ENCODE measurements at regions not wholly inside any gene's neighbourhood (a gene's known extent, or its start where the extent isn't known, plus 50 kb on each side); places are given as distances from the start of the nearest gene placed in this dataset.
"Not testable (repeated sequence)": the region's sequence is repeated elsewhere in the genome, so short reads cannot be mapped to it uniquely, and the experiment has no call there.

DNA sequence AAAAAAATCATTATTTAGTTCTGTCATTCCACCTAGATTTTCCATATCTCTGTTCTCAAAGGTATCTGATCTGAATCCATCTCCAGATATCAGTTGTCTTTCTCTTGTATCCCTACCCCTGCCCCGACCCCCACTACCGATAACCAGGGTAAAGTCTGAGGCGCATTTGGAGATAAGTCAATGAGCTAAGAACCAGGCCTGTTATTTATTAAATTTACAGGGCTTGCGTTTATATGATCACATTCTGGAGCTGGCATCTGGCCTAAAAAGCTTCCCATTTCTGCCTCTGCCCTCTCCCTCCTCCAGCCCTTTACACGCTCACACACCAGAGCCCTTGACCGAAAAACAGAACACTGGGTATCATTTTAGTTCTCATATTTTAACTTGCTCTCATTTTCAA, 144.7 kb downstream of the ALDH8A1 start:
- H3K27me3 ChIP-seq (ENCODE audit: low read depth, low read length) = no peaks in the 10 kb centered on the region

DNA sequence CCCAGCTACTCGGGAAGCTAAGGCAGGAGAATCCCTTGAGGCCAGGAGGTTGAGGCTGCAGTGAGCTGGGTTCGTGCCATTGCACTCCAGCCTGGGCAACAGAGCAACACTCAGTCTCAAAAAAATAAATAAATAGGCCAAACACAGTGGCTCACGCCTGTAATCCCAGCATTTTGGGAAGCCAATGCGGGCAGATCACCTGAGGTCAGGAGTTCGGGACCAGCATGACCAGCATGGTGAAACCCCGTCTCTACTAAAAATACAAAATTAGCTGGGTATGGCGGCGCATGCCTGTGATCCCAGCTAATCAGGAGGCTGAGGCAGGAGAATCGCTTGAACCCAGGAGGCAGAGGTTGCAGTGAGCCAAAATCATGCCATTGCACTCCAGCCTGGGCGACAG, 145.6 kb downstream of the ALDH8A1 start:
- not testable (repeated sequence) for H3K36me3 ChIP-seq (ENCODE audit: control insufficient read depth in 1 of 2, insufficient read depth in 2 of 2, low read length in 2 of 2); H3K9me3 ChIP-seq (ENCODE audit: control insufficient read depth in 1 of 2, low read length in 2 of 2); H3K27ac ChIP-seq (ENCODE audit: low read length); H3K27me3 ChIP-seq (ENCODE audit: low read depth, low read length); H3K4me3 ChIP-seq (ENCODE audit: low read depth in 1 of 2, low read length in 2 of 2); H3K4me1 ChIP-seq (ENCODE audit: control insufficient read depth in 1 of 2, insufficient read depth in 2 of 2, low read length in 2 of 2)

More for the DNA sequence above, 144.7 kb downstream of the ALDH8A1 start:
- no peaks in the 10 kb centered on the region for H3K4me1 ChIP-seq (ENCODE audit: control insufficient read depth in 1 of 2, insufficient read depth in 2 of 2, low read length in 2 of 2)
- no peaks in the 10 kb centered on the region for H3K9me3 ChIP-seq (ENCODE audit: control insufficient read depth in 1 of 2, low read length in 2 of 2)
- no peak overlapping the region for H3K27ac ChIP-seq (ENCODE audit: low read length)
- H3K4me3 ChIP-seq (ENCODE audit: low read depth in 1 of 2, low read length in 2 of 2) = no peak overlapping the region
- no peaks in the 10 kb centered on the region for H3K36me3 ChIP-seq (ENCODE audit: control insufficient read depth in 1 of 2, insufficient read depth in 2 of 2, low read length in 2 of 2)

DNA sequence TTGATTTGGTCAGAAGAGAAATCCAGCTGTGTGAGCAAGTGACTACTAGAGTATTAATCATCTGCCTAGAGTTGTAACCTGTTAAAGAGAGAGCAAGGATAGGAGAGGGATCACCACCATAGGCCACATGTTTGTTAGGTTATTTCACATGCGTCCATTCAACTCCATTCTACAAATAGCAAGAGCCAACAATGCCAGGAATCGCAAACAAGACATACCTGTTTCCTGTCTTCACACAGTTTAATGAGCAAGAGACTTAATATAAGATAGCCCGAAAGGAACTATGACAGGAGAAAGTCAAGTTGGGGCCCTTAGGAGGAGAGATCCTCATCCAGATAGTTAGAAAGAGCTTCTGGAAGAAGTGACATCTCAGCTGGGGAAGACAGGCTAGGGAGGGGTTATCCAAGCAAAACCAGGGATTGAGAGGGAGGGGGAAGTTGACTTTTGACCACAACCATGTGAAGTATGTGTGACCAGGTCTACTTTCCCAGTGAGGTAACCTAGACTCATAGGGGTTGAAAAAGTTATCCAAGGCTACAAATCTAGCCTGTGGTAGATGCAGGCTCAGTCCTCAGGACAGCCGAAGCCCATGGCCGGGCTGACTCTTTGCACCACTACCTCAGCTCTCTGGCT, 147.4 kb downstream of the ALDH8A1 start:
- H3K27me3 ChIP-seq (ENCODE audit: low read depth, low read length) = no peaks in the 10 kb centered on the region
- no peak overlapping the region for H3K27ac ChIP-seq (ENCODE audit: low read length)
- no peak overlapping the region for H3K4me3 ChIP-seq (ENCODE audit: low read depth in 1 of 2, low read length in 2 of 2)
- H3K36me3 ChIP-seq (ENCODE audit: control insufficient read depth in 1 of 2, insufficient read depth in 2 of 2, low read length in 2 of 2) = no peaks in the 10 kb centered on the region
- peaks cover 0 to 4% of the 10 kb centered on the region in 2 donors for H3K4me1 ChIP-seq (ENCODE audit: control insufficient read depth in 1 of 2, insufficient read depth in 2 of 2, low read length in 2 of 2)
- no peaks in the 10 kb centered on the region for H3K9me3 ChIP-seq (ENCODE audit: control insufficient read depth in 1 of 2, low read length in 2 of 2)

DNA sequence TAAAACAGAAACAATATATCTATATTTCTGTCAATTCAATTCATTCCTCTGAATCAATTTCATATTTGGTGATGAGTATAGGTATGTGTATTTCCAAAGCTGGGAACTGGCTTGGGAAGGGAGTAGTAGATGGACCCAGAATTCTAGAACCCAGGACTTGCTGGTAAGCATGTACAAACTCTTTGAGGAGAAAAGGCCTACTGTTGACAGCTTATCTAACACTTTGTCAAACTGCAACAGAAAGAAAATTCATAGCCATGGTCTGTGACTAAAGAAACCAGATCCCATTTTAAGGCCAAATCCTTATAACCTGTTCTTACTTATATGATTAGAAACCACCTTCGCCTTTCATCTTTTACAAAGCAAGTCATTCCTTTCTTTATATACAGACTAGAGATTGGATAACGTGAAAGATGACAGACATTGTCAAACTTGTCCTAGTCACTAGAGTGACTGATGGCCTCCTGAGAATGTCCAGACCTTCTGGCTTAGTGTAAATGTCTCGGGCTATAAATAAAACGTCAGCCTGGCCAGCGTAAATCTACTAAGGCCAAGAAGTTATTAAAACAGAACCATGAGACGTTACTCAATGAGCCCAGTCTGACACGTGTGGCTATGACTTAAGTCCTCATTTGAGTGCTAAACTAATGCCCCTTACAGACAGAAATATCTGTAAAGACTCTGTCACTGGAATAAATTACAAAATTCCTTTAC, 152.3 kb downstream of the ALDH8A1 start:
- H3K36me3 ChIP-seq (ENCODE audit: control insufficient read depth in 1 of 2, insufficient read depth in 2 of 2, low read length in 2 of 2) = no peaks in the 10 kb centered on the region
- H3K4me3 ChIP-seq (ENCODE audit: low read depth in 1 of 2, low read length in 2 of 2) = no peak overlapping the region
- H3K4me1 ChIP-seq (ENCODE audit: control insufficient read depth in 1 of 2, insufficient read depth in 2 of 2, low read length in 2 of 2) = peaks cover 0 to 5% of the 10 kb centered on the region in 2 donors
- no peaks in the 10 kb centered on the region for H3K27me3 ChIP-seq (ENCODE audit: low read depth, low read length)
- no peak overlapping the region for H3K27ac ChIP-seq (ENCODE audit: low read length)
- peaks cover 0 to 4% of the 10 kb centered on the region in 2 donors for H3K9me3 ChIP-seq (ENCODE audit: control insufficient read depth in 1 of 2, low read length in 2 of 2)

DNA sequence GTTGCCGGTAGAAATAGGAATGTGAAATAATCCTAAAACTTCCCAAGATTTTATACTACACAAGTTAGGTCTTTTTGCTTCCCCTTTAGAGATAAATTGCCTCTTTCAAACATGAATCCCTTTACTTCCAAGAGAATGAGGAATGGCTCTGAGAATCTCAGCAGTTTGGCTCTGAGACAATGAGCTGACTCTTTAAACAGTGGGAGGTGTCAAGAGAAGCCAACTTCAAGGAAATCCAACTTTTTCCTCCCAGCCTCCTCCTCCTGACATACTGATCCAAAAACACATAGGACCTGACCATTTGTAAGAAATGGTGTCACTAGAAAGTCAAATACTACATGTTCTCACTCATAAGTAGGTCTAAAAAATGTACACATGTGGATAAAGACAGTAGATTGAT, 154.2 kb downstream of the ALDH8A1 start:
- Histone ChIP-seq H3K27ac (ENCODE audit: low read length) (no peak overlapping the region), H3K4me3 (ENCODE audit: low read depth in 1 of 2, low read length in 2 of 2) (no peak overlapping the region), H3K27me3 (ENCODE audit: low read depth, low read length) (no peaks in the 10 kb centered on the region), H3K4me1 (ENCODE audit: control insufficient read depth in 1 of 2, insufficient read depth in 2 of 2, low read length in 2 of 2) (peaks cover 0 to 5% of the 10 kb centered on the region in 2 donors), H3K9me3 (ENCODE audit: control insufficient read depth in 1 of 2, low read length in 2 of 2) (peaks cover 0 to 19% of the 10 kb centered on the region in 2 donors), H3K36me3 (ENCODE audit: control insufficient read depth in 1 of 2, insufficient read depth in 2 of 2, low read length in 2 of 2) (no peaks in the 10 kb centered on the region)

DNA sequence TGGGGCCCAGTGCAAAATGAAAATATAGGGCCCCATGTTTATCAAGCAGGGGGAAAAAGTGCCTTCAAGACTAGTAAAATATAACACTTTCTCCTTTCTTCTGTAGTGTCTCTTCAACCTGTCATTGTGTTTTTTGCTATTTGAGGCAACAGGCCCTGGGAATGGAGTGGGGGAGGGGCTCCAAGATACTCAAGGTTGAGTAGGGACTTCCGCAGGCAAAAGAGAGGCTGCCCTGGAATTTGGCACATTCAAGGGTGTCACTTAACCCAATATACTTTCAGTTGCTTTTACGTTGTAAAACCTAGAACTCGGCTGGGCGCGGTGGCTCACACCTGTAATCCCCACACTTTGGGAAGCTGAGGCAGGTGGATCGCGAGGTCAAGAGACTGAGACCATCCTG, 154.9 kb downstream of the ALDH8A1 start:
- Histone ChIP-seq H3K27me3 (ENCODE audit: low read depth, low read length) (no peaks in the 10 kb centered on the region), H3K4me1 (ENCODE audit: control insufficient read depth in 1 of 2, insufficient read depth in 2 of 2, low read length in 2 of 2) (peaks cover 0 to 5% of the 10 kb centered on the region in 2 donors), H3K9me3 (ENCODE audit: control insufficient read depth in 1 of 2, low read length in 2 of 2) (peaks cover 0 to 22% of the 10 kb centered on the region in 2 donors), H3K4me3 (ENCODE audit: low read depth in 1 of 2, low read length in 2 of 2) (no peak overlapping the region), H3K36me3 (ENCODE audit: control insufficient read depth in 1 of 2, insufficient read depth in 2 of 2, low read length in 2 of 2) (no peaks in the 10 kb centered on the region), H3K27ac (ENCODE audit: low read length) (no peak overlapping the region)

DNA sequence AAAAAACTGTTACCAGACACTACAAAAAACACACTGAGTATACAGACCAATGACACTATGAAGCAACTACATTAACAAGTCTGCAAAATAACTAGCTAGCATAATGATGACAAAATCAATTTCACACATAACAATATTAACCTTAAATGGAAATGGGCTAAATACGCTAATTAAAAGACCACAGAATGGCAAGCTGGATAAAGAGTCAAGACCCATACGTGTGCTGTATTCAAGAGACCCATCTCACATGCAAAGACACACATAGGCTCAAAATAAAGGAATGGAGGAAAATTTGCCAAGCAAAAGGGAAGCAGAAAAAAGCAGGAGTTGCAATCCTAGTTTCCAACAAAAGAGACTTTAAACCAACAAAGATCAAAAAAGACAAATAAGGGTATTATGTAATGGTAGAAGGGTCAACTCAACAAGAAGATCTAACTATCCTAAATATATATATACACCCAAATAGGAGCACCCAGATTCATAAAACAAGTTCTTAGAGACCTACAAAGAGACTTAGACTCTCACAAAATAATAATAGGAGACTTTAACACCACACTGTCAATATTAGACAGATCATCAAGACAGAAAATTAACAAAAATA, 158.6 kb downstream of the ALDH8A1 start:
- H3K27me3 ChIP-seq (ENCODE audit: low read depth, low read length); H3K4me1 ChIP-seq (ENCODE audit: control insufficient read depth in 1 of 2, insufficient read depth in 2 of 2, low read length in 2 of 2); H3K4me3 ChIP-seq (ENCODE audit: low read depth in 1 of 2, low read length in 2 of 2); H3K27ac ChIP-seq (ENCODE audit: low read length); H3K36me3 ChIP-seq (ENCODE audit: control insufficient read depth in 1 of 2, insufficient read depth in 2 of 2, low read length in 2 of 2): not testable (repeated sequence)
- H3K9me3 ChIP-seq (ENCODE audit: control insufficient read depth in 1 of 2, low read length in 2 of 2) = peaks cover 0 to 22% of the 10 kb centered on the region in 2 donors

DNA sequence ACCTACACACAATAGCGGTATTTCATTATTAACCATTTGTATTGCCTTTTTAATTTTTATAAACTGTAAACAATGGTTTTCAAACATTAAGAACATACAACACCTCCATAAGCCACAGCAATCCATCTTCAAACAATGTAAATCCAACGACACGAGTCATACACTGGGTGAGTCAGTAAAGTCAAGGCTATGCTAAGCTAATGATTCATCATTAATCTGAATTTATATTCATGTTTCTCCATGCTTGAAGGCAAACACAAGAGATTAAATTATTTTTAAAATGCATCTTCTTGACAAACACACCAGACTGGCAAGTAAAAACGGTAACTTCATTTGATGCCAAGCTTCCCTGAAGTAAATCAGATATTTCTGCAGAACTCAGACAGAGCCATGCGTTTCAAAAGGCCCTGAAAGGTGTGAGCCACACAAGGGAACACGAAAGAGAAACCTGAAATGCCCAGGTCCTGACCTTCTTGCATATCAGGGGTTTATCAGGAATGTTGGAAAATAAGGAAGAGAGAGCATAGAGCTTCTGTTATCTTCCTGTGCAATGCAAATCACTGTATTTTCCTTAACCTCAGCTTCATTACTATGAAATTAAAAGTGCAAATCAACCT, 162.5 kb downstream of the ALDH8A1 start:
- Histone ChIP-seq H3K36me3 (ENCODE audit: control insufficient read depth in 1 of 2, insufficient read depth in 2 of 2, low read length in 2 of 2) (no peaks in the 10 kb centered on the region), H3K4me1 (ENCODE audit: control insufficient read depth in 1 of 2, insufficient read depth in 2 of 2, low read length in 2 of 2) (no peaks in the 10 kb centered on the region), H3K9me3 (ENCODE audit: control insufficient read depth in 1 of 2, low read length in 2 of 2) (peaks cover 0 to 16% of the 10 kb centered on the region in 2 donors), H3K27ac (ENCODE audit: low read length) (no peak overlapping the region), H3K27me3 (ENCODE audit: low read depth, low read length) (no peaks in the 10 kb centered on the region), H3K4me3 (ENCODE audit: low read depth in 1 of 2, low read length in 2 of 2) (no peak overlapping the region)

DNA sequence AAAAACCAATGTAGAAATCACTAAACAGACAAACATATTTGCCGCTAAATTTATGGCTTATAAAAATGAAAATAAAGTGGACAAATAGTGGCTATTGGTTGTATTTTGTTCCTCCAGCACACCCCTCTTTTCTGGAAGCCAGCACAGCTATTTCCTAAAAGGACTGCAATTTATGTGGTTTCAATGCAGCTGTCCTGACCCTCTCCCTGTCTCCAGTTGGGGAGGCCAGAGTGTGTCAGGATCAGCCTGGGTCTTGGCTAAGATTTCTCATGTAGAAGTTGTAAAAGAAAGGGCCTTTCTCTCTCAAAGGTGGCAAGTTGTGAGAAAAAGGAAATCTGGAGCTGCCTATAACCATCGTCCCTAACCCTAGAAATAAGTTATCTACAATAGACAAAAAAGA, 165.6 kb downstream of the ALDH8A1 start:
- H3K9me3 ChIP-seq (ENCODE audit: control insufficient read depth in 1 of 2, low read length in 2 of 2) = peaks cover 0 to 1% of the 10 kb centered on the region in 2 donors
- no peak overlapping the region for H3K27ac ChIP-seq (ENCODE audit: low read length)
- no peak overlapping the region for H3K4me3 ChIP-seq (ENCODE audit: low read depth in 1 of 2, low read length in 2 of 2)
- no peaks in the 10 kb centered on the region for H3K27me3 ChIP-seq (ENCODE audit: low read depth, low read length)
- no peaks in the 10 kb centered on the region for H3K36me3 ChIP-seq (ENCODE audit: control insufficient read depth in 1 of 2, insufficient read depth in 2 of 2, low read length in 2 of 2)
- H3K4me1 ChIP-seq (ENCODE audit: control insufficient read depth in 1 of 2, insufficient read depth in 2 of 2, low read length in 2 of 2) = no peaks in the 10 kb centered on the region

DNA sequence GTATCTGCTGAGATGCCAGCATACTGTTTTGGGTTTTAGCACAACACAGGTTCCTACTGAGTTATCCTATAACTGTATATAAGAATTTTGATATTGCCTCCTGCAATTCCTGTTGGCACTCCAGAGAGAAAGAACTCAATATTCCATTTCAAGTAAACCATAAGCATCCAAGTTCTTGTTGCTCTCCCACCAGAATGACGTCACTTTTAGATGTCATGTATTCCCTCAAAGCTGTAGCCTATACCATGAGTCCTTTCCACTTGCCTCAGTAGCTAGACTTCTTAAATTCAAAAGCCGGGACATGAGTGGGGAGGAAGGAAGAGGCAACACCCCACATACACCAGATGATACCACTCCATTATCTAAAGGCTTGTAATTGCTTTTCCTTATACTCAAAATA, 171.5 kb downstream of the ALDH8A1 start:
- H3K9me3 ChIP-seq (ENCODE audit: control insufficient read depth in 1 of 2, low read length in 2 of 2) = peaks cover 0 to 5% of the 10 kb centered on the region in 2 donors
- H3K4me3 ChIP-seq (ENCODE audit: low read depth in 1 of 2, low read length in 2 of 2) = no peak overlapping the region
- H3K27ac ChIP-seq (ENCODE audit: low read length) = no peak overlapping the region
- H3K4me1 ChIP-seq (ENCODE audit: control insufficient read depth in 1 of 2, insufficient read depth in 2 of 2, low read length in 2 of 2) = no peaks in the 10 kb centered on the region
- H3K27me3 ChIP-seq (ENCODE audit: low read depth, low read length) = no peaks in the 10 kb centered on the region
- no peaks in the 10 kb centered on the region for H3K36me3 ChIP-seq (ENCODE audit: control insufficient read depth in 1 of 2, insufficient read depth in 2 of 2, low read length in 2 of 2)

DNA sequence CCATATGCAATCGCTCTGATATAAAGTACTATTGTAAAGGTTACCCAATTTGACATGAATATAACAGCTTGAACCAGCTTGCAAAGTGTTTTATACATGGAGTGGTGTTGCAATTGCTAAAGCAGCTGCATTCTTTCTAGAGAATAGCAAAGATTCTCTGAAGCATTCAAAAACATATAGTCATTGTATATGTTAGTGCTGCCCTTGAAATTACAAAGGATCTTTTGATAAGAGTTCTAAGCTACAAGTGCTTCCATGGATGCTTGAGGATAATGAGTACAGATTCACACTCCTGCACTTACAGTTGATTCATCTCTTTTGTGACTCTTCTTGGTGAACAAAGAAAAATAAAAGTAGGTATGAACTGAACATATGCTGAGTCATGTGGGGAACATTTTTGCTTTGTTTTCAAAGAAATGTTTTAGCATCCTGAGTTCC, 175.7 kb downstream of the ALDH8A1 start:
- Histone ChIP-seq H3K27me3 (ENCODE audit: low read depth, low read length) (no peaks in the 10 kb centered on the region), H3K4me1 (ENCODE audit: control insufficient read depth in 1 of 2, insufficient read depth in 2 of 2, low read length in 2 of 2) (no peaks in the 10 kb centered on the region), H3K36me3 (ENCODE audit: control insufficient read depth in 1 of 2, insufficient read depth in 2 of 2, low read length in 2 of 2) (no peaks in the 10 kb centered on the region), H3K4me3 (ENCODE audit: low read depth in 1 of 2, low read length in 2 of 2) (no peak overlapping the region), H3K27ac (ENCODE audit: low read length) (no peak overlapping the region), H3K9me3 (ENCODE audit: control insufficient read depth in 1 of 2, low read length in 2 of 2) (peaks cover 0 to 2% of the 10 kb centered on the region in 2 donors)
